ENCODE measurements at regions not wholly inside any gene's neighbourhood (a gene's known extent, or its start where the extent isn't known, plus 50 kb on each side); places are given as distances from the start of the nearest gene placed in this dataset.

- H3K4me3 ChIP-seq (ENCODE audit: control insufficient read depth in 2 of 3, extremely low read depth in 1 of 3, insufficient read depth in 2 of 3, low read depth in 1 of 3, low read length in 3 of 3): no peak overlapping the region
- no peaks in the 10 kb centered on the region for H3K27me3 ChIP-seq (ENCODE audit: control insufficient read depth, extremely low read depth, insufficient read depth, low read length)
- H3K4me1 ChIP-seq (ENCODE audit: control insufficient read depth, extremely low read depth, insufficient read depth, low read length): no peaks in the 10 kb centered on the region
- DNase-seq (ENCODE audit: low read depth, low spot score) (no peak), FAIRE-seq (no peak)
- no peak overlapping the region for H3K4me2 ChIP-seq (ENCODE audit: control insufficient read depth, extremely low read depth, insufficient read depth, low read depth, low read length)
- no peaks in the 10 kb centered on the region for H3K79me2 ChIP-seq (ENCODE audit: control insufficient read depth, insufficient read depth, low read length)
- TF ChIP-seq EZH2 (IDR thresholded peaks at IDR 0.05; ENCODE audit: low read length): no peak
- TF ChIP-seq CTCF (optimal IDR thresholded peaks at IDR 0.05 in 1 of 3, IDR thresholded peaks at IDR 0.05 in 1 of 3, conservative IDR thresholded peaks at IDR 0.05 in 1 of 3; ENCODE audit: extremely low read depth in 1 of 3, insufficient read depth in 2 of 3, low read length in 3 of 3): no peak
- no peak overlapping the region for H3K9ac ChIP-seq (ENCODE audit: control insufficient read depth, extremely low read depth, insufficient read depth, low read length)
- dilution Hi-C loops (cut with MboI; ENCODE audit: extremely low pct_ligation_motif_present, low sequenced_read_pairs): no loop called here
- H3K9me1 ChIP-seq (ENCODE audit: control insufficient read depth, extremely low read depth, insufficient read depth, low read length): no peaks in the 10 kb centered on the region
- H3K36me3 ChIP-seq (ENCODE audit: control insufficient read depth in 2 of 2, extremely low read depth in 1 of 2, insufficient read depth in 2 of 2, low read length in 2 of 2): no peaks in the 10 kb centered on the region
- no peaks in the 10 kb centered on the region for H4K20me1 ChIP-seq (ENCODE audit: control insufficient read depth, extremely low read depth, insufficient read depth, low read length)
- H3K9me3 ChIP-seq (ENCODE audit: control insufficient read depth, low read depth, low read length): no peaks in the 10 kb centered on the region
- H2AFZ ChIP-seq (ENCODE audit: control insufficient read depth, low read length): no peak overlapping the region
- no peak overlapping the region for H3K27ac ChIP-seq (ENCODE audit: control insufficient read depth, insufficient read depth, low read length)
Measured at GRCh38 chr9:13876741-13877140, 437.2 kb downstream of the NFIB start.

- H3K9me1 ChIP-seq (ENCODE audit: control insufficient read depth, extremely low read depth, insufficient read depth, low read length): no peaks in the 10 kb centered on the region
- no peaks in the 10 kb centered on the region for H3K79me2 ChIP-seq (ENCODE audit: control insufficient read depth, insufficient read depth, low read length)
- no peaks in the 10 kb centered on the region for H4K20me1 ChIP-seq (ENCODE audit: control insufficient read depth, extremely low read depth, insufficient read depth, low read length)
- H3K27me3 ChIP-seq (ENCODE audit: control insufficient read depth, extremely low read depth, insufficient read depth, low read length): no peaks in the 10 kb centered on the region
- H3K9me3 ChIP-seq (ENCODE audit: control insufficient read depth, low read depth, low read length): no peaks in the 10 kb centered on the region
- no peak overlapping the region for H3K9ac ChIP-seq (ENCODE audit: control insufficient read depth, extremely low read depth, insufficient read depth, low read length)
- DNase-seq (ENCODE audit: low read depth, low spot score) (no peak), FAIRE-seq (no peak)
- no peaks in the 10 kb centered on the region for H3K36me3 ChIP-seq (ENCODE audit: control insufficient read depth in 2 of 2, extremely low read depth in 1 of 2, insufficient read depth in 2 of 2, low read length in 2 of 2)
- no peak overlapping the region for H3K4me2 ChIP-seq (ENCODE audit: control insufficient read depth, extremely low read depth, insufficient read depth, low read depth, low read length)
- dilution Hi-C loops (cut with MboI; ENCODE audit: extremely low pct_ligation_motif_present, low sequenced_read_pairs): no loop called here
- no peaks in the 10 kb centered on the region for H3K4me1 ChIP-seq (ENCODE audit: control insufficient read depth, extremely low read depth, insufficient read depth, low read length)
- TF ChIP-seq CTCF (optimal IDR thresholded peaks at IDR 0.05 in 1 of 3, IDR thresholded peaks at IDR 0.05 in 1 of 3, conservative IDR thresholded peaks at IDR 0.05 in 1 of 3; ENCODE audit: extremely low read depth in 1 of 3, insufficient read depth in 2 of 3, low read length in 3 of 3) (no peak), EZH2 (IDR thresholded peaks at IDR 0.05; ENCODE audit: low read length) (no peak)
- H2AFZ ChIP-seq (ENCODE audit: control insufficient read depth, low read length): no peak overlapping the region
- H3K4me3 ChIP-seq (ENCODE audit: control insufficient read depth in 2 of 3, extremely low read depth in 1 of 3, insufficient read depth in 2 of 3, low read depth in 1 of 3, low read length in 3 of 3): no peak overlapping the region
- no peak overlapping the region for H3K27ac ChIP-seq (ENCODE audit: control insufficient read depth, insufficient read depth, low read length)
Measured at GRCh38 chr9:13873203-13873602, 440.7 kb downstream of the NFIB start.

All from keratinocyte (primary cell).